ENCODE measurements at regions not wholly inside any gene's neighbourhood (a gene's known extent, or its start where the extent isn't known, plus 50 kb on each side); places are given as distances from the start of the nearest gene placed in this dataset.
A peak's percentile ranks its signal among the peaks of the same experiment; 100 is the strongest.
"Not testable (repeated sequence)": the region's sequence is repeated elsewhere in the genome, so short reads cannot be mapped to it uniquely, and the experiment has no call there.

DNA sequence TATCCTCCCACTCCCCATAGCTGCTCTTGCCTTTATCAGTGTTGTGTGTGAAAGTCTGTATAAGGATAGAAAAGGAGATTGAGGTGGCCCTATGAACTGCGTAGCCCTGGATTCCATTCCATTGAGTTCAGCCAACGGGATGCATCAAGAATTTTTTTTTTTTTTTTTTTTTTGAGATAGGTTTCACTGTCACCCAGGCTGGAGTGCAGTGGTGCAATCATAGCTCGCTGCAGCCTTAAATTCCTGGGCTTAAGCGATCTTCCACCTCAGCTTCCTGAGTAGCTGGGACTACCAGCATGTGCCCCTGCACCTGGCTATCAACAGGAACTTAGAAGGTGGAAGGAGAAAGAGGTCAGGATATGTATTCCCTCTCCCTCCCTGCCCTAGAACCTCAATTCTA, 187.2 kb upstream of the SPRY1 start:
- no peak for DNase-seq (ENCODE audit: low read depth in 2 of 3, low spot score in 2 of 3)

DNA sequence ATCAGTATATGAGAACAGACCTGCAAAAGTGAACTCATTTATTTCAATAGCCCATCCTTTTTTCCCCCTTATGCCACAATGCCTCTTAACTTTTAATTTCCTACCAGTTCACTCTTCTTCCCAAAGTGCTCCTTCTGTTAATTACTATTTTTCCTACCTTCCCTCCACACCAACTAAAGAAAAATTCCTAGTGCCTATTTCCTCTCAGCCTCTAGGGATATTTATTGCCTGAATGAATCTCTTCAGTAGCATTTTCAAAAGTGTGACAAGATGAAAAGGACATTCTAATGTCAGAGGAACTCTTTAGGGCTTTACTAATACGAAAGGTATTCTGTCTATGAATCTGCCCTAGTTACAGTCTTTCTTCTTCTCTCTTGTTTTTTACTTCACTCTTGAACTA, 181.1 kb upstream of the SPRY1 start:
- DNase-seq (ENCODE audit: low read depth in 2 of 3, low spot score in 2 of 3): no peak

GRCh38 chr4:123216543-123216942, 180.1 kb upstream of the SPRY1 start:
- DNase-seq (ENCODE audit: low read depth in 2 of 3, low spot score in 2 of 3): no peak

- DNase-seq (ENCODE audit: low read depth in 2 of 3, low spot score in 2 of 3): no peak
Observed at GRCh38 chr4:123216946-123217345, 179.6 kb upstream of the SPRY1 start.

GRCh38 chr4:123217664-123218063, 178.9 kb upstream of the SPRY1 start:
- no peak for DNase-seq (ENCODE audit: low read depth in 2 of 3, low spot score in 2 of 3)

DNA sequence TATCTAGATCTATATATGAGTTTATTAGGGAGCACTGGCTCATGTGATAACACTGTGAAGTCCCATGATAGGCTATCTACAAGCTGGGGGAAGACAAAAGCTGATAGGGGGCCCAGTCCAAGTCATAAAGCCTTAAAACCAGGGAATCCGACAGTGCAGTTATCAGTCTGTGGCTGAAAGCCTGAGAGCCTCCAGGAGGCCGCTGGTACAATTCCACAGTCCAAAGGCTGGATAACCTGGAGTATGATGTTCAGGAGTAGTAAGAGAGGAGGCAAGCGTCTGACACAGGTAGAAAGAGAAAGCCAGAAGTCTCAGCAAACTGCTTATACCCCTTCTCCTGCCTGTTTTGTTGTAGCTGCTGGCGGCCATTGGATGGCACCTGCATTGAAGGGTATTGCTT, 177.6 kb upstream of the SPRY1 start:
- DNase-seq (ENCODE audit: low read depth in 2 of 3, low spot score in 2 of 3): no peak

- DNase-seq (ENCODE audit: low read depth in 2 of 3, low spot score in 2 of 3): no peak
Observed at GRCh38 chr4:123229286-123229685, 167.3 kb upstream of the SPRY1 start.

GRCh38 chr4:123230061-123230460, 166.5 kb upstream of the SPRY1 start:
- DNase-seq (ENCODE audit: low read depth in 2 of 3, low spot score in 2 of 3): no peak

DNA sequence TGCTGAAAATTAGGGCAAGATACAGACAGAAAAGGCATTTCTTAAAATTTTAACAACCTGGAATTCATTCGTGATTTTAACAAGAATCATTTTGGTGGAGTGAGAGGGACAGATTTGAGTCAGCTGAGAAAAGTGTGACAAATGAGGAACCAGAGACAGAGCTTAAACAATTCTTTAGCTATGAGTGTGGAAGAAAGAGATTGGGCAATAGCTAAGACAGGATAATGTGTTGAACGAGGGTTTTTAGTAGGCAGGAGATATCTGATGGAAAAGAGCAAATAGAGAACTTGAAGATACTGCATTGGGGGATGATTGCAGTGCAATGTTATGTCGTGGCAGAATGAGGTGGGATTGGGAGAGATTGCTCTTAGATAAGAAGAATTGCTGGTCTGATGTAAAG, 164.2 kb upstream of the SPRY1 start:
- peak in 1 of 3 donors; percentile 42 for DNase-seq (ENCODE audit: low read depth in 2 of 3, low spot score in 2 of 3)

- peak in 1 of 3 donors; percentile 73 for DNase-seq (ENCODE audit: low read depth in 2 of 3, low spot score in 2 of 3)
Observed at GRCh38 chr4:123233136-123233768, 163.3 kb upstream of the SPRY1 start.

DNA sequence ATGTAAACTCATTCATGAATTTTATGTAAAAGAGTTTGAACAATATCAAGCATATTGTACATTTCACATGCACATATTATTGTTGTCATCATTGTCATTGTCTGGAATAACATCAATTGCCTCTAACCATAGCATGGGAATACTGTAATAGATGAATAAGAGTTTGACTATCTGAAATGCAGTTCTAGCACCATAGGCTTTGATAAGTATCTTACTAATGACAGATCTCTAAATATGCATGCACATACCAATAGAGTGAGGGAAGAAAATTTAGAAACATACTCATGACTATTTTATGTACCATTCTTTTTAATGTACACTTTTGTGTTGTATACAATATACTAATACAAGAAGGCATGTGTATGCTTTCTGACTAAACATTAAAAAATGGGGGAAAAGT, 161.6 kb upstream of the SPRY1 start:
- DNase-seq (ENCODE audit: low read depth in 2 of 3, low spot score in 2 of 3): no peak

DNA sequence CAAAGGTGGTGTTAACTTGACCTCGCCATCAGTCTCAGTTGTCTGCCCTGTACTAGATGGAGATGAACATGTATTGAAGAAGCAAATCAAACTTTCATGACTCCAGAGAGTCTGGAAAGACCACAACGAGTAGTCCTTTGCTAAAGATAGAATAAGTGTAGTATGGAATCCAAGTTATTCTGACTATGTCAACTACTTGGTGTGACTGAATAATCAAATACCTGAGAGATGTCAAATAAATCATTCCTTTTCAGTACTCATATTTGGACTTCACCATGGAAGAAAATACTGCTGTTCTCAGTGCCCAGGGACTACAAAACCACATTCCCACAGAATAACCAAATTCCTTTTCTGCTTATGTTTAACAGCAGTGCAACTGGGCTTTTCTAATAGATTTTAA, 161.2 kb upstream of the SPRY1 start:
- DNase-seq (ENCODE audit: low read depth in 2 of 3, low spot score in 2 of 3): no peak

GRCh38 chr4:123236606-123237005, 160.0 kb upstream of the SPRY1 start:
- peak in 1 of 3 donors; percentile 28 for DNase-seq (ENCODE audit: low read depth in 2 of 3, low spot score in 2 of 3)

DNA sequence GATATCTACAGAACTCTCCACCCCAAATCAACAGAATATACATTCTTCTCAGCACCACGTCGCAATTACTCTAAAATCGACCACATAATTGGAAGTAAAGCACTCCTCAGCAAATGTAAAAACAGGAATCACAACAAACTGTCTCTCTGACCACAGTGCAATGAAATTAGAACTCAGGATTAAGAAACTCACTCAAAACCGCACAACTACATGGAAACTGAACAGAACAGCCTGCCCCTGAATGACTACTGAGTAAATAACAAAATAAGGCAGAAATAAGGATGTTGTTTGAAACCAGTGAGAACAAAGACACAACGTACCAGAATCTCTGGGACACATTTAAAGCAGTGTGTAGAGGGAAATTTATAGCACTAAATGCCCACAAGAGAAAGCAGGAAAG, 156.3 kb upstream of the SPRY1 start:
- DNase-seq (ENCODE audit: low read depth in 2 of 3, low spot score in 2 of 3): not testable (repeated sequence)

DNA sequence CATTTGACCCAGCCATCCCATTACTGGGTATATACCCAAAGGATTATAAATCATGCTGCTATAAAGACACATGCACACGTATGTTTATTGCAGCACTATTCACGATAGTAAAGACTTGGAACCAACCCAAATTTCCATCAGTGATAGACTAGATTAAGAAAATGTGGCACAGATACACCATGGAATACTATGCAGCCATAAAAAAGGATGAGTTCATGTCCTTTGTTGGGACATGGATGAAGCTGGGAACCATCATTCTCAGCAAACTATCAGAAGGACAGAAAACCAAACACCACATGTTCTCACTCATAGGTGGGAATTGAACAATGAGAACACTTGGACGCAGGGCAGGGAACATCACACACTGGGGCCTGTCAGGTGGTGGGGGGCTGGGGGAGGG, 153.4 kb upstream of the SPRY1 start:
- DNase-seq (ENCODE audit: low read depth in 2 of 3, low spot score in 2 of 3): not testable (repeated sequence)

GRCh38 chr4:123244137-123244536, 152.5 kb upstream of the SPRY1 start:
- DNase-seq (ENCODE audit: low read depth in 2 of 3, low spot score in 2 of 3): peak in 2 of 3 donors; percentile 39 to 58

DNA sequence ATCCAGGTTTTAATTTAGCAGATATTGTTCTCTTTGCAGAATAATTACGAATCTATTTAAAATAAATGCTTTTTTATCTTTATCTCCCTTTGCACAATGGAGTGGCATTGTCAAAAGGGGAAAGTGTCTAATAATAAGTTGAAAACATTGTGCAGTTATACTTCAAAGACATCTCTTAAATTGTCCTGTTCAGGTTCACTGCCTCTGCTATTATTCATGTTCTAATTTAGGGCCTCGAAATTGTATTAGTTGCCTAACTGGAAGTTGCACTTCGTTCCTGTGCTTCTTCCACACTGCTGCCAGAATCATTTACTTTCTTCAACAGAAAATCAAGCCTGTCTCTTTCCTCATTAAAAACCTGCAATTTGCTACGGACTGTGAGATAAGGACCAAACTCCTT, 150.5 kb upstream of the SPRY1 start:
- DNase-seq (ENCODE audit: low read depth in 2 of 3, low spot score in 2 of 3): no peak

DNA sequence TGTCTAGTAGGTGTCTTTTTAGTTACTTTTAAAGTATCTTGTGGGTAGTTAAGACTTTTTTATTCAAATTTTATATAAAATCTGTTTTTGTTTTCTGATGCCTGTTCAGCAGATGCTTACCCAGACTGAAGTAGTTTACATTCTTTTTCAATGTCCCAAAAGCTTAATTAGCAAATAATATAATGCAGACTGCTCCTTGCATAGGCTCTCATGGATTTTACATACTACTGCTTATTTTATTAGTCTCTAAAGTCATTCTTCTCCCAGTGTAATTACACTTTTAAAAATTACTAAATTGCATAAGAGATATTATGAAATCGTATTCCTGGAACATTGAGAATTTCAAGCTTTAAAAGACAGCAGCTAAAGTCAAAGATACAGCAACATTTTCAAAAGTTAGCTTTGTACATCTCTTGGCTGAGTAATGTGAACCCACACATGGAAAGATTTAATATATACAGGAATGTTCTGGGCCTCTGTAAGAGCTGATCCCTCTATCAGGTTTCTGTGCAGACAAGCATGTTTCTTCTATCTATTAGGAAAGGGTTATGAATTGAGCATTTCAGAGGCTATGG, 148.4 kb upstream of the SPRY1 start:
- DNase-seq (ENCODE audit: low read depth in 2 of 3, low spot score in 2 of 3): no peak

GRCh38 chr4:123249821-123250220, 146.8 kb upstream of the SPRY1 start:
- no peak for DNase-seq (ENCODE audit: low read depth in 2 of 3, low spot score in 2 of 3)

DNA sequence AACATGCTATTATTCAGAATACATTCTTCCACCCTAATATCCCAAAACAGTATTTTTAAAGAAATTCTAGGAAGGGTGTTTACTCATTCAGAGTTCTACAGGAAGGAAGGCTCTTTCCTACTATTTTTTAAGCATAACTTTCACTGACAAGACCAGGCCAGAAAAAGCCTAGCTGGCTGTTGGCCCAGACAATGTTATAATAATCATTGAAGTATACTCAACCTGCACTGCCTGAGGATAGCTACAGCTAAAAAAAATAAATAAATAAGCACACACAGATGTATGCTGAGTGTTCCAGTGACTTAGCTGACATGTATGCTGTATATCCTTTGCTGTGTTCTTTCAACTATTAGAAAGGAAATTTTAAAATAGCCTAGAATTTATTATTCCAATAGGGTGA, 145.8 kb upstream of the SPRY1 start:
- no peak for DNase-seq (ENCODE audit: low read depth in 2 of 3, low spot score in 2 of 3)

DNA sequence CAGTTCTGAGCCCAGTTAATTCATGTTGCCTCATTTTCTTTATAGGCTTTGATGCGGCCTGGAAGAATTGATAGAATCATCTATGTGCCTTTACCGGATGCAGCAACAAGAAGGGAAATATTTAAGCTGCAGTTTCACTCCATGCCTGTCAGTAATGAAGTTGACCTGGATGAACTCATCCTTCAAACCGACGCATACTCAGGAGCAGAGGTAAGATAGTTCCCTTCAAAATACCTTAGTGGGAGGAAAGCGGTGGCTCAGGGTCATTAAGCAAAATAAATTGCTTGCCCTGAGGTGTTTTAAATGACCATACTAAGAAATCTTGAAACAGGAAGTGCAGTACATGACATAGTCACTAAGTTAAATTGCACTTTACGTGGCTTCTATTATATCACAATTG, 140.6 kb upstream of the SPRY1 start:
- no peak for DNase-seq (ENCODE audit: low read depth in 2 of 3, low spot score in 2 of 3)

GRCh38 chr4:123256901-123257300, 139.7 kb upstream of the SPRY1 start:
- no peak for DNase-seq (ENCODE audit: low read depth in 2 of 3, low spot score in 2 of 3)

- peak in 2 of 3 donors; percentile 28 to 65 for DNase-seq (ENCODE audit: low read depth in 2 of 3, low spot score in 2 of 3)
Observed at GRCh38 chr4:123257591-123257990, 139.0 kb upstream of the SPRY1 start.
